ENCODE measurements at regions not wholly inside any gene's neighbourhood (a gene's known extent, or its start where the extent isn't known, plus 50 kb on each side); places are given as distances from the start of the nearest gene placed in this dataset.

DNA sequence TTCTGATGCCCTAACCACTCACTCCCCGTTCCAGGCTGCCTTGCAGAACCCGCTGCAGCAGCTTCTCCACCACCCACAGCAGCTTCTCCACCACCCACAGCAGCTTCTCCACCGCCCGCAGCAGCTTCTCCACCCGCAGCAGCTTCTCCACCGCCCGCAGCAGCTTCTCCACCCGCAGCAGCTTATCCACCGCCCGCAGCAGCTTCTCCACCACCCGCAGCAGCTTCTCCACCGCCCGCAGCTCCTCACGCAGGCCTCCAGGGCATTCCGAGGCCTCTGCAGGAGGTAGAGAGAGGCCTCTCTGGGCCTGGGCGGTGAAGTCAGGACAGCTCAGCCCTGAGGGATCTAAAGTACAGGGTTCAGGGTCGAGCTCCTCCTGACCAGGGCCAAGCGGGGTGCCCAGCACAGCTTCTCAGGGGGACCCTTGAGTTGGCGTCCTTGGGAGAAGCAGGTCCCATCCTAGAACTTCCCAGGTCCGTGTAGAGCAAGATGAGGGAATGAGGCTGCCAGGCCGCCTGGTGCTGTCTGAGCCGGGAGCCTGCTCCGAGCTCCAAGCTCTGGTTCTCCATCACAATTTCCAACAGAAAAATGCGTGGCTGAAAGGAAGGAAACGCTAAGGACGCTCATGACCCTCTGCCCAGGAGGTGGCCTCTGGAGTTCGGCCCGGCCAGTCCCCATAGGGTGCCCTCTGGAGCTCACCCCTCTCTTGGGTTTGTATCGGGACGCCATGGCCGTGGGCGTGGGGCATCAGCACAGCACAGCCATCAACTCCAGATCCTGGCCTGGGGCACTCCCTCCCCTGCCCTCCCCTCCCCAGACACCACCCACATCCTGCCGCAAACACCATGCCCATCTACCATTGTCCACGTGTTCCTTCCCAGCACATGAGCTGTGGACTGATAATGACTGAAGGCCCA lies 528.6 kb downstream of the BRD1 start (continued):
- TF ChIP-seq ELF3 (CRISPR knock-in tag; IDR thresholded peaks at IDR 0.05), result no peak
- no peak for TF ChIP-seq KDM5A (IDR thresholded peaks at IDR 0.05; ENCODE audit: borderline replicate concordance, low read length)
- TF ChIP-seq, protein P1, sequence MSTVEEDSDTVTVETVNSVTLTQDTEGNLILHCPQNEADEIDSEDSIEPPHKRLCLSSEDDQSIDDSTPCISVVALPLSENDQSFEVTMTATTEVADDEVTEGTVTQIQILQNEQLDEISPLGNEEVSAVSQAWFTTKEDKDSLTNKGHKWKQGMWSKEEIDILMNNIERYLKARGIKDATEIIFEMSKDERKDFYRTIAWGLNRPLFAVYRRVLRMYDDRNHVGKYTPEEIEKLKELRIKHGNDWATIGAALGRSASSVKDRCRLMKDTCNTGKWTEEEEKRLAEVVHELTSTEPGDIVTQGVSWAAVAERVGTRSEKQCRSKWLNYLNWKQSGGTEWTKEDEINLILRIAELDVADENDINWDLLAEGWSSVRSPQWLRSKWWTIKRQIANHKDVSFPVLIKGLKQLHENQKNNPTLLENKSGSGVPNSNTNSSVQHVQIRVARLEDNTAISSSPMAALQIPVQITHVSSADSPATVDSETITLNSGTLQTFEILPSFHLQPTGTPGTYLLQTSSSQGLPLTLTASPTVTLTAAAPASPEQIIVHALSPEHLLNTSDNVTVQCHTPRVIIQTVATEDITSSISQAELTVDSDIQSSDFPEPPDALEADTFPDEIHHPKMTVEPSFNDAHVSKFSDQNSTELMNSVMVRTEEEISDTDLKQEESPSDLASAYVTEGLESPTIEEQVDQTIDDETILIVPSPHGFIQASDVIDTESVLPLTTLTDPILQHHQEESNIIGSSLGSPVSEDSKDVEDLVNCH (CRISPR knock-in tag; IDR thresholded peaks at IDR 0.05), result no peak
- TF ChIP-seq, protein P2, sequence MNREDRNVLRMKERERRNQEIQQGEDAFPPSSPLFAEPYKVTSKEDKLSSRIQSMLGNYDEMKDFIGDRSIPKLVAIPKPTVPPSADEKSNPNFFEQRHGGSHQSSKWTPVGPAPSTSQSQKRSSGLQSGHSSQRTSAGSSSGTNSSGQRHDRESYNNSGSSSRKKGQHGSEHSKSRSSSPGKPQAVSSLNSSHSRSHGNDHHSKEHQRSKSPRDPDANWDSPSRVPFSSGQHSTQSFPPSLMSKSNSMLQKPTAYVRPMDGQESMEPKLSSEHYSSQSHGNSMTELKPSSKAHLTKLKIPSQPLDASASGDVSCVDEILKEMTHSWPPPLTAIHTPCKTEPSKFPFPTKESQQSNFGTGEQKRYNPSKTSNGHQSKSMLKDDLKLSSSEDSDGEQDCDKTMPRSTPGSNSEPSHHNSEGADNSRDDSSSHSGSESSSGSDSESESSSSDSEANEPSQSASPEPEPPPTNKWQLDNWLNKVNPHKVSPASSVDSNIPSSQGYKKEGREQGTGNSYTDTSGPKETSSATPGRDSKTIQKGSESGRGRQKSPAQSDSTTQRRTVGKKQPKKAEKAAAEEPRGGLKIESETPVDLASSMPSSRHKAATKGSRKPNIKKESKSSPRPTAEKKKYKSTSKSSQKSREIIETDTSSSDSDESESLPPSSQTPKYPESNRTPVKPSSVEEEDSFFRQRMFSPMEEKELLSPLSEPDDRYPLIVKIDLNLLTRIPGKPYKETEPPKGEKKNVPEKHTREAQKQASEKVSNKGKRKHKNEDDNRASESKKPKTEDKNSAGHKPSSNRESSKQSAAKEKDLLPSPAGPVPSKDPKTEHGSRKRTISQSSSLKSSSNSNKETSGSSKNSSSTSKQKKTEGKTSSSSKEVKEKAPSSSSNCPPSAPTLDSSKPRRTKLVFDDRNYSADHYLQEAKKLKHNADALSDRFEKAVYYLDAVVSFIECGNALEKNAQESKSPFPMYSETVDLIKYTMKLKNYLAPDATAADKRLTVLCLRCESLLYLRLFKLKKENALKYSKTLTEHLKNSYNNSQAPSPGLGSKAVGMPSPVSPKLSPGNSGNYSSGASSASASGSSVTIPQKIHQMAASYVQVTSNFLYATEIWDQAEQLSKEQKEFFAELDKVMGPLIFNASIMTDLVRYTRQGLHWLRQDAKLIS (CRISPR knock-in tag; IDR thresholded peaks at IDR 0.05), result no peak
- TF ChIP-seq ZNF891 (CRISPR knock-in tag; IDR thresholded peaks at IDR 0.05), result no peak

All from HepG2 (cell line).